Cerebellar cortex (tissue), 1 donor: ENCODE measurements at regions not wholly inside any gene's neighbourhood (a gene's known extent, or its start where the extent isn't known, plus 50 kb on each side); places are given as distances from the start of the nearest gene placed in this dataset.

Experiments
- DNase-seq: peaks from one replicate; pipeline ENCODE4 v3.0.0-alpha.2; 2015; ENCODE audit warnings: low spot score

DNA sequence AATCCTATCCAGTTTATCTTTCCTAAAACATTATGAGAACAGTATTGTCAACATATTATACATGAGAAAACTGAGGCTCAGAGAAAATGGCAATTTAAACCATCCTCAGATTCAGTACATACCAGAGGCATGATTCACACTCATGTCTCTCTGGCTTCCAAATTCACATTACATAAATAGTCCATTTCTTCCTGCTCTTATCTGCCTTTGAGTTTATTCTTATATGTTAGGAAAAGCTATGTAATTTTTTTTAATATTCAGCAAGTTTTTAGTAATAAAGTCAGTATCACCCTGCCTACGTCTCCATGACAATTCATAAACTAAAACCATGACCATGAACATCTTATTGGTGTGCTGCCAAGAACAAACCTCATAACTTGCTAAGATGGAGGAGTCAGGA, 1260.2 kb upstream of the SORCS1 start:
- DNase-seq: no peak

DNA sequence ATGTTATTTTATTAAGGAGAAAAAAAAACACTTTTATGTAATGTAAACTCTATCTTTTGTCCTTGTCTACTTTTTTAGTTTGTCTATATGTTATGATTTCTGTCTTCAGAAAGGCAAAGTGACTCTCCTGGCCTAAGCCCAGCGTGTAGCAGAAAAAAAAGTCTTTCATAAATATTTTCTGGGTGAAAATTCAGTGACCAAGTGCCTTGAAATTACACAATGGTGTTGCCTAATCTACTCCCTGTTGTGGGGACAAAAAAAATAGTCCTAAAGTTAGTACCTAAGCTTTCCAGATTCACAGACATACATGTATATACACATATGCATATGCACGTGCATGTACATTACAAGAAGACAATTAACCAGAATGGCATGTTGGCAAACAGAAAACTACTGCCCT, 1257.8 kb upstream of the SORCS1 start:
- DNase-seq: no peak

DNA sequence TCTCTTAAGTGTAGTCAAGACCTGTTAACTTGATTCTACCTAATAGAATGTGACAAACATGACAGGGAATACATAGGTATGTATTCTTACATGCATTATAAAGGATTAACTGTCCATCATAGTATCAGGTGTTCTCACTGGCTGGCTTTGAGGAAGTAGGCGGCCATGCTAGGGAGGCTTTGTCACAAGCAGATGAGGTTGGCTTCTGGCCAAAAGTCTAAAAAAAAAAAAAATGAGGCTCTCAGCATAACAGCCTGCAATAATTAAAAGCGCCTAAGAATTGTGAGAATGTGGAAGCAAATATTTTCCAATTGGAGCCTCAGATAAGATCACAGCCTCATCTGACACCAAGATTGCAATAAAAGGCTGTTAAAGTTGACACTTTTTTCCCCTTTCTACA, 1256.8 kb upstream of the SORCS1 start:
- no peak for DNase-seq

DNA sequence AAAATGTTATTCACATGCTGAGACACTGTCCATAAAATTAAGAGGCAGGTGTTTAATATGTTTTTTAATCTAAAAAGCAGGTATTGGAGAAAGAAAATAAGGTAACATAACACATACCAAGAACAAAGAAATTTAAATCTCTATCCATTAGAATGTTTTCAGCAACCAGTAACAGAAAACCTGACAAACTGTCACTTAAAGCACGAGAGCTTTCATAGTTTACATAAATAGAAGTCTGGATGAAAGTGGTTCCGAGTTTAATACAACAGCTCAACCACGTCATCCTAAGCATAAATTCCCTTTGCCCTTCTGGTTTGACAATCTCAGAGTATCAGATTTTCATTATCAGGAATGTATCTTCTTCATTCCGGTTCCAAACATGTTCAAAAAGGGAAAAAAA, 1249.4 kb upstream of the SORCS1 start:
- no peak for DNase-seq

DNA sequence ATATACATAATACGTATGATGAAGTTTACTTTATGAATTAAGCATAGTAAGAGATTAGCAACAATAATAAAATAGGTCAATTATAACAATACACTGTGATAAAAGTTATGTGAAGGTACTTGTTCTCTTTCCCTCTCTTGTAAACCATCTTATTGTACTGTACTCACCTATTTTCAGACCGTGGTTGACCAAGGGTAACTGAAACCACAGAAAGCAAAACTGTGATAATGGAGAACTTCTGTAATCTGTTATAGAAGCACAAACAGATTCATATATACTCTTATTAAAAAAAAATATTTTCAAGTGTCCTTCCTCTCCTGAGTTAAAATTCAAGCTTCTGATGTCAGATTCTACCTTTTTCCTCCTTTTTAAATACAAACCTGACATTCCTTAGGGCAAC, 1247.8 kb upstream of the SORCS1 start:
- no peak for DNase-seq

DNA sequence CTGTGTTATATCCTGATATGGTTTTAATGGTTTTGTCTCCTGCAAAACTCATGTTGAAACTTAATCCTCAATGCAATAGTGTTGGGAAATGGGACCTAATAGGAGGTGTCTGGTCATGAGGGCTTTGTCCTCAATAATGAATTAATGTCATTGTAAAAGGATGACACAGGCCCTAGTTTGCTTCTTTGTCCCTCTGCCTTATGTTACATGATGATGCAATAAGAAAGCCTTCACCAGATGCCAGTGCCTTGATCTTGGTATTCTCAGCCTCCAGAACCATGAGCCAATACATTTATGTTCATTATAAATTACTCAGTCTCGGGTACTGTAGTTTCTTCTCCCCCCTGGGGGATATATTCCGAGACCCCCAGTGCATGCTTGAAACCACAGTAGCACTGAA, 1247.4 kb upstream of the SORCS1 start:
- DNase-seq: no peak

DNA sequence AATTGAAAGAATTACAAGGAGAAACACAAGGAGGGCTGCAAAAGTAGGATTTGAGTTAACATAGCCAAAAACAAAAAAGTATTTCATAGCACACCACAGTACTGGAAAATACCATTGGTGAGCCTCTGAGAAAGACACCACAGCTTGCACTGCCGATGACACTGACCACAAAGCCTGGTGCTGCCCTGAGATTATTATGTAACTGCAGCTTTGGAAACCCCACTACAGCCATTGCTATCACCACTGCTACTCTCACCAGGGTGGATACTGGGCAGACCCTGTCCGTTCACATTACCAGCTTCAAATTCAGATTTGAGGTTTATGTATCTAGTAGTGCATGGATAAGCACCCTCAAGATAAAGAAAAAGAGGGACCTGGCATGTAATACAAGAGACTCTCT, 1246.7 kb upstream of the SORCS1 start:
- no peak for DNase-seq

DNA sequence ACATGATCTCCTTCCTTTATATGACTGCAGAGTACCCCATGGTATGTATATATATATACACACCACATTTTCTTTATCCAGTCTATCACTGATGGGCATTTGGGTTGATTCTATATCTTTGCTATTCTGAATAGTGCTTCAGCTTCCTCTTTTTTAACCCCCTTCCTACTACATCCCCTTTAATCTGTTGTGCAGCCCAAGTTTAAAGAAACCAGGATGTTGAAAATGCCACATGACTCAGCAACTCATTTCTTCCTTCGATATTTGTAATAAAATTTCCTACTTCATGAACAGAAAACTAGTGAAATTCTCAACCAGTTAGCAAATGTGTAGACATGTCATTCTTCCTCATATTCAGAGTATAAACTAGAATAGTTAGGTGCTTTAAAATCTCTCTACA, 1245.7 kb upstream of the SORCS1 start:
- no peak for DNase-seq

DNA sequence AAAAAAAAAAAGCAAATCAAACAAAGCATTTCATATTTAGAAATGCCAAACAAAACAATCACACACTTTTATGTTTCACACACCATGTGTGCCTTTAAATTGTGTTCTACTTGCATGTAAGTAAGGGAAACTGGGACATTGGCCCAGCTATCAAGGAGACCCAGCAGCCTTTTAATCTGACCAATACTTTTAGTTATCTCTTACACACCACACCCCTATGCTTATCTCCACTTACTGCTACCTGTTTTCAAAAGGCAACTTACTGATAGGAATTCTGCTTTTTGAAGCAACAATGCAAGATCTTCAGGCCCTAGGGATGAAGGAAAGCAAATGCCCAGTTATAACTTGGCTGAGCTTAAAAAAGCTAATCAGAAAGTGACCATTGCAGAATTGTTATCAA, 1244.8 kb upstream of the SORCS1 start:
- DNase-seq: no peak

DNA sequence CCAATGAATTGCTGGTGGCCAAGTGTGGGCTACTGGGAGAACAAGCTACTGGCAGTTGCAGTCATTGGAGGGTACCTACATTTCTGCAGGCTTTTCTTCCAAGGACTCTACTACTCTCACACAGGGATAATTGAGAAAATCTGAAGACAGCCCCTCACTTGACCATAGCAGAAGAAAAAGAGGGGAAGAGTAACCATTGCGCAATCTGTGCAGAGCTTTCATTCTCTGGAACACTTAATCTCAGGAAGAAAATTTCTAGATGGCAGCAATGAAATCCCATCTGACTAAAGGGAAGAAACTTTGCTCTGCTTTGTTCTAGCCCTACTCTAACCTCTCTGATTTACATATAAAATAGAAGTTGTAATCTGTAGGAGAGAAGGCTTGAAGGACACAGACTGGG, 1239.6 kb upstream of the SORCS1 start:
- DNase-seq: no peak

DNA sequence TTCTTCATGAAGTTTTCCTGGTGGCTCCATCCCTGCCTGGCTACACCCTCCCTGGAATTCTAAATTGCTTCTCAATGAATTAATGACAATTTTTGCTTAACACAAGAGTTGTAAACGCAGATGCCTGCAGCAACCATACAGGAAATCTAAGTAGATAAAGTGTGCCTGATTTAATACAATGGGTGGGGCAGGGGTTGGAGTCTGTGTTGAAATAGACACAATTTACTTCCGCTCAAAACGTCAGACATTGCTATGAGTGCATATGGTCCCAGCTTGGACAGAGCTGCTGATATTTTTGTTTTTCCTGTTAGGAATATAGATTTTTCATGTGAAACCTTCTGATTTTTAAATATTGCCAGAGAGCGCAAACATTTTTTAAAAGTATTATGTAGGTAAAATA, 1235.0 kb upstream of the SORCS1 start:
- DNase-seq: no peak

DNA sequence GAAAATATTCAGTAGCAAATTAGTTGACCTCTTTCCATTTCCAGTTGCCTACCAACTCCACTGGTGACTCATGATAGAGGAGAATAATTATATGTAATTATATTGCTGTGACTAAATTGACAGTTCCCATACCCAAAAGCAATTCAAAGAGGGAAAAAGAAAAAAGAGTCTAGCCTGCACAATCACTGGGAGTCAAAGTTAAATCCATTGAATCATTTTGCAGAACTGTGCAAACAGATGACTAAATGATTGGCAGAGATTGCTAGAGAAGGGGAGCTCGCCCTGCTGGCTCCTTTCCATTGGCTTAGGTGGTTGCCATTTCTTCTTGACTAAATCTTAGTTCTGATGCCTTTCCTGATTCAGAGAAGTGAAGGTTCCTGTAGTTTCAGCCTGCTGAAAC, 1228.6 kb upstream of the SORCS1 start:
- no peak for DNase-seq

DNA sequence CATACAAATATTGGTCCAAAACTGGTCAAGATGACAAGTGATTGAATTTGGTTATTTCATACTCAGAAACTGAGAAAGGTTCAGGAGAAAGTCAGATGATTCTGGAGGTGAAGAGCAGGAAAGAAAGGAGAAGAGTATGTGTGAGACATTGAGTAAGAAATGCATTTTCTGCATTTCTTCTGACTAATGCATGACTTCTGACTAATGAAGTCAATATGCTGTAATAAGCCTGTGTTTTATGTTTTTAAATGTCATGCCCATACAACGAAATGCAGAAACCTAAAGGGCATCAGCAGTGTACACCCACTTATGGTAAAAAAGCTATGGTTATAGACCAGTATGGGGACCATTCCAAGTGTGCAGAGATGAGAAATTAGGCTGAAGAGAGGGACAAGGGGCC, 1227.8 kb upstream of the SORCS1 start:
- DNase-seq: no peak

DNA sequence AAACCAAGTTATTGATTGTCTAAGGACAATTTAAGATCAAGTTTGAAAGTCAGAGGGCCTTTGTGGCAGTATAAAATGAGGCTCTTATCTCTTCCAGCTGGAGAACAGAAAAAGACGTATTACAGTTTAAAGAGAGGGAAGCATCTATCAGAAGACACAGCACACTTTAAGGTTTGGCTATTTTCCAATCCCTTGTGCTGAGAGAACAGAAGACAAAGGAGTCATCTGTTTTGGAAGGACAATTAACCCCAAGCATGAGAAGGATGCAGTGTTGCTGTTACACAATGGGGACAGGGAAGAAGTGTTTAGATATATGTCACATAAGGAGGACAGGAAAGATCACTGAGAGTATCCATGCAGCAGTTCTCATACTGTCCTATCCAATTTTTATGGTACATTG, 1224.2 kb upstream of the SORCS1 start:
- no peak for DNase-seq

DNA sequence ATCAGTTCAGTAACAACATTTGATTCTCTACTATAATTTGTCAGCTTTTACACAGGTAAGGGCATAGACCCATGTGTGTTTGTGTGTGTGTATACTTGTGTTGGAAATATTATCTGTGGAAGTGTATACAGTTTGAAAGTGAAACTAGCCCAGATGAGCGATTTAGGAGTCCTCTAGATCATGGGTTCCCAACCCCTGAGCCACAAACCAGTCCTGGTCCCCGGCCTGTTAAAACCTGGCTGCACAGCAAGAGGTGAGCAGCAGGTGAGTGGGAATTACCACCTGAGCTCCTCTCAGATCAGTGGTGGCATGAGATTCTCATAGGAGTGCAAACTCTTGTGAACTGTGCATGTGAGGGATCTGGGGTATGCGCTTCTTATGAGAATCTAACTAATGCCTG, 1221.5 kb upstream of the SORCS1 start:
- no peak for DNase-seq

DNA sequence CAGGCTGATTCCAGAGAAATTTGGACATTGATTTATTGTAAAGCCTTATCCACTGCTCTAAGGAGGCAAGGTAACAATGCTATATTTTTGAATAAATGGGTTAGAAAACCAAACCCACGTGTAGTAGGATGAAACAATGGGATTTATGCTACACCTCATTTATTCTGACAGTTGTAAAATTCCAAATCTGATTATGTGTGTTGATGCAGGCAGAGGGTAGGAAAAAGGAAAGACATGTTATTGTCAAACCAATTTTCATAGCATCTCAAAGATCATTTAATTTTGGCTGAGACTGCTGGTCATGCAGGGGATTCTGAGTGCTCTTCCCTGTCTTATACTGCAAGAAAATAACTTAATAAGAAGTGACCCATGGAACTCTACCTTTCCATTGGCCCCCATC, 1219.9 kb upstream of the SORCS1 start:
- no peak for DNase-seq

DNA sequence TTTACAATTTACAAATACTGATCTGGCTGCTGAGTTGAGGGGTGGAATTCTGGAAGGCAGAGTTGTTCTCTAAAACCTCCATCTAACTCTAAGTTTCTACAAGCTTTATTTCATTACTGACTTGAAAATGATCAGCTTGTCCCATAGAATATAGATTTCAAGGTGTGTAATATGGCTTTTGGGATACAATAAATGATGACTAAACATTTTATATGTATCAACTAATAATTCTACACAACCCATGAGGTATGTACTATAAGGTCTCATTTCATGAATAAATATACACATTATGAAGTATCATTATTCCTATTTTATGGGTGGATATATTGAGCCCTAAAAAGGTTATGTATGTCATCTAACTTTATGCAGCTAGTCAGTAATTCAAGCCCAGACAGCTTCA, 1214.3 kb upstream of the SORCS1 start:
- no peak for DNase-seq

DNA sequence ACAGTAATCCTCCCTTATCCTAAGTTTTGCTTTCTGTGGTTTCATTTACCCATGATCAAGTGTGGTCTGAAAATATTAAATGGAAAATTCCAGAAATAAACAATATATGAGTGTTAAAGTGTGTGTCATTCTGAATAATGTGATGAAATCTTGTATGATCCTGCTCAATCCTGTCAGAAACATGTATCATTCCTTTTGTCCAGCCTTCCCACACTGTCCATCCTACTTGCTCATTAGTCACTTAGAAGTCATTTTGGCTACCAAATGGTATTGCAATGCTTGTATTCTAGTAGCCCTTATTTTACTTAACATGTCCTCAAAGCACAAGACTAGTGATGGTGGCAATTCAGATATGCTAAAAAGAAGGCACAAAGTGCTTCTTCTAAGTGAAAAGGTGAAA, 1211.2 kb upstream of the SORCS1 start:
- no peak for DNase-seq

DNA sequence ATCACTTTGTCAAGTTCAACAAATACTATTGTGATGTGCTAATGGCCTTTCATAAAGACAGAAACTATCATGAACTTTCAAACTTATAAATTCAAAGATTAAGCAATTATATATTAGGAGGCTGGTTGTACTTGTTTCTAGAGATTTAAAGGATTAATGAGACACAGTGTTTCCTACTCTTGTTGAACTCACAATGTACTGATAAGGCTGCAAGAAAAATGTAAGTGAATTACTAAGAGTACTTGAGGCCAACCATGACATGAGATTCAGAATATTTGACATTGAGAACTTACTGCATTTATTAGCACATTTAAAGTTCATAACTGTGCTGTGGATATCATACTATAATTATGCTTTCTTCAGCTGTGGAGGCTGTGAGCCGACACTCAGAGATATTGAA, 1210.5 kb upstream of the SORCS1 start:
- DNase-seq: no peak

DNA sequence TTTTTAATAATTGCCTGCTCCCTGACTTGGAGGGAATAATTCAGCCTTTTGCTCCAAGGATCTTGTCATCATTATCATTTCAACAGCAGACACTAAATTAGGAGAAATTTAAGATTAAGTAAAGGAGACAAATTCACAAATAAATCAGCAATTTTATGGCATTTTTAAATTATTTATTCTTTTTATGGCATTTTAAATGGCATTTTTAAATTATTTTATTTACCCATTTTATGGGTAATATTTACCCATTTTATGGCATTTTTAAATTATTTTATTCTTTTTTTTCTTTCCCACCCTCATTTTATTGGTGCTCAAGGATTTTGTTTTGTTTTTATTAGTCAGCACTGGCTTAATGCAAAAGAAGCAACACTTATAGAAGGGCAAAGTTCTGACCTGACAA, 1201.0 kb upstream of the SORCS1 start:
- no peak for DNase-seq

DNA sequence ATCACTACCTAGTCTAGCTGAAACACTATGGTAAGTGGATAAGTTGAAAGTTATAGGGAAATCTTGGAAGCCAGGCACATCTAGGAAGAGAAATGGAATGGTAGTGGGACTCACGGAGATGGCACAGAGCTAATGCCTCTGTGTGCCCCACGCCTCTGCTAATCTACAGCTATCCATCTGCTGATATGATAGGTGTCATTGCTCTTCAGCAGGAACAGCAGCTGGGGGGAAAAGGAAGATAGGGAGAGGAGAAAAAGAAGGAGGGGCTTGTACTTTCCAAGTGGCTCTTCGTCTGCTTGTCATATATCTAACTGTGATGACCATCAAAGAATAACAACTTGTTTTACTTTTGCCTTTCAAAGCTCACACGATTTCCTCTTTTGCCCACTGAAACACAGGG, 1199.1 kb upstream of the SORCS1 start:
- no peak for DNase-seq

DNA sequence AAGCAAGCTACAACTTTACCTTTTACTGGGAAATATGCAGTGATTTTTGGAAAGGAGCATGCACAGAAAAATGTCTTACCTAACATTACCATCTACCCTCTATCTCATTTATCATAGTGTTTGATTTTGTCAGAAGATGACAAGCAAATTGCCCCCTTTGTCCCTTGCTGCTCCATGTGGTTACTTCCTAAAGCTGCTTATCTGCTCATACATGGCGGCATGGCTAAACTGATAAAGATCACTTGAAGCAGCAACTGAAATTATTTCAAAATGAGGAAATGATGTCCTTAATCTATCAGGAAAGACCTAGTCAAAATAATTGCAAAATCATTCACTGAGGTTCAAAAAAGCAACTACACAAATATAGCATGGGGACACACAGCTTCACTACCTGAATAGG, 1198.5 kb upstream of the SORCS1 start:
- DNase-seq: no peak

DNA sequence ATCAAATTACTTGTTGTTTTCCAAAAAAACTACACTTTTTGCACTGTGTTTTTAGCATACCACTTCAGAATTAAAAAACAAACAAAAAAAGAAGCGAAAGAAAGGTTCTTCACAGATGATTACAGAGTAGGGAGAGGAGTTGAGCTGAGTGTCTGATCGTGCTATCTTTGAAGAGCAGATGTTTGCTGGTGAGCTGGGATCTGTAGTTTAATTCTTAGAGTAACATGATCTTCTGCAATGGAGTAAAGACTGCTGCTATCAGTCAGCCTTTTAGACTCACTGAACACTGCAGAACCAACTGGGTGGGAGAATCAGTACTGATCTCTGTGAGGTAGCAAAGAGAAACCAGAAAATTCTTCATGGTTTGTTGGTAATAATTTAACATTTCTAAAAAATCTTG, 1197.8 kb upstream of the SORCS1 start:
- no peak for DNase-seq

DNA sequence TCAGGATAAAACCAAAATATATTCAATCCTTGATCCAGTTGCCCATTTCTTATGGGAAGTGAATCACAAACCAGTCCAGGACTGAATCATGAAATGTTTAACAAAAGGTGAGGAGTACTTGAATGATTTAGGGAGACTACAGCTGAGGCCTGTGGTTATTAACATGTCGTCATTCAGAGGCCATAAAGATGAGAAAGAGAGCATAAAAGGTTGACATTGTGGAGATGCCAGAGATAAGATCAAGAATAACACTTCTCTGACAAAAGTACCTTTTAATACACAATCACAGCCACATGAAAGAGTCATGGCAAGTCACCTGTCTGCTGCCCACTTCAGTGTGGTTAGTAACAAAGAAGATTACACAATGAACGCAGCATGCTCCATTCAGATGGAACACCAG, 1195.7 kb upstream of the SORCS1 start:
- no peak for DNase-seq

DNA sequence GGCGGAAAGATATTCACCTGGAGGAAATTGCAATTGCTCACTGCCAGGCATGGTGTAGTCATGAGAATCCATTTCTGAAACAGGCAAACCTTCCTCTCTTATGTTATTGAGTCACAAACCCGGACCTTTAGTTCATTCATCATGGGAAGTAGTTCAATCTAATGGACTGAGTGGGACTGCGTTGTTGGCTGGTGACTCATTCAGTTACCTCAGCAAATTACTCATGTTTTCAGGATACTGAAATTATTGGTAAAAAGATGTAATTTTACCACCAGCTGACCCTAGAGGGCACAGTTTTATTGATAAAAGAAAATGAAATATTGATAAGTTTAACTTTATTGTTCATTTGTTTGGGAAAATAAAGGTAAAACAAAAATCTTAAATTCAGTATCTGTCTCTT, 1194.4 kb upstream of the SORCS1 start:
- no peak for DNase-seq

DNA sequence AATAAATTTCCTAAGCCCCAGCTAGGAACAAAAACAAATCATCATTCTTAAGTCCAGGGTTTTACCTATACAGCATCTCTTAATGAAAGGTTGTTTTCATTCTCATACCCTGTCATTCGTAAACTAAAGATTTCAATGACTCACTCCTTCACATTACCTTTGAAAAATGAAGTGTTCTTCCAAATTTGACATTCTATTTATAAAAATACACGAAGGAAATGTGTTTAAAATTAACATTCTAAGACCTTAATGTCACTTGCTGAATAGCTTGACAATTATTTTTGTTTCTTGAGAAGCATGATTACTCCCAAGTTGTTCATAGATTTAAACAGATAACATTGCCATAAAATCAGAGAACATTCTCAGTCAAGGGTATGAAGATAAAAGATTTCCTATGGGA, 1188.3 kb upstream of the SORCS1 start:
- DNase-seq: no peak
